GM23338 (cell line): ENCODE measurements at regions not wholly inside any gene's neighbourhood (a gene's known extent, or its start where the extent isn't known, plus 50 kb on each side); places are given as distances from the start of the nearest gene placed in this dataset.

Source experiments
- ATAC-seq: fragments of 200-7000 bp; cut with Tn5 transposase; 3 replicates; pipeline ENCODE4 v1.9.1; 2020
- DNase-seq: peaks from one replicate; pipeline ENCODE4 v3.0.0-alpha.2; 2015; ENCODE audit warnings: low spot score
- H2AFZ ChIP-seq: fragments of 200-600 bp; sonication (generic); 2 replicates; pipeline ENCODE4 v1.8.0; 2016; ENCODE audit warnings: antibody characterized with exemption, mild to moderate bottlenecking, moderate library complexity
- H3F3A ChIP-seq: fragments of 200-600 bp; sonication (generic); replicated peaks from 2 replicates; pipeline ENCODE4 v1.8.0; 2017; ENCODE audit warnings: antibody characterized with exemption, mixed run types, low read depth
- H3K27ac ChIP-seq: fragments of 200-600 bp; sonication (generic); 2 replicates; pipeline ENCODE4 v1.6.1; 2016; ENCODE audit warnings: low read depth
- H3K27me3 ChIP-seq: fragments of 200-600 bp; sonication (generic); 2 replicates; pipeline ENCODE4 v1.8.0; 2016; ENCODE audit warnings: mild to moderate bottlenecking, mixed run types, moderate library complexity; ENCODE audit not compliant: insufficient read depth
- H3K36me3 ChIP-seq: fragments of 200-600 bp; sonication (generic); 2 replicates; pipeline ENCODE4 v1.8.0; 2016; ENCODE audit warnings: mild to moderate bottlenecking; ENCODE audit not compliant: insufficient read depth
- H3K4me1 ChIP-seq: fragments of 200-600 bp; sonication (generic); 2 replicates; pipeline ENCODE4 v1.8.0; 2016; ENCODE audit warnings: mild to moderate bottlenecking, moderate library complexity; ENCODE audit not compliant: insufficient read depth
- H3K4me2 ChIP-seq: fragments of 200-600 bp; sonication (generic); 2 replicates; pipeline ENCODE4 v1.7.1; 2017; ENCODE audit warnings: mixed run types
- H3K4me3 ChIP-seq: fragments of 200-600 bp; sonication (generic); 2 replicates; pipeline ENCODE4 v1.6.1; 2016; ENCODE audit warnings: mixed run types
- H3K79me2 ChIP-seq: fragments of 200-600 bp; sonication (generic); replicated peaks from 2 replicates; pipeline ENCODE4 v1.8.0; 2017; ENCODE audit warnings: mild to moderate bottlenecking; ENCODE audit not compliant: insufficient read depth
- H3K9me2 ChIP-seq: fragments of 200-600 bp; sonication (generic); 2 replicates; pipeline ENCODE4 v1.8.0; 2017; ENCODE audit not compliant: insufficient read depth
- H4K20me1 ChIP-seq: fragments of 200-600 bp; sonication (generic); replicated peaks from 2 replicates; pipeline ENCODE4 v1.8.0; 2017; ENCODE audit warnings: mild to moderate bottlenecking; ENCODE audit not compliant: insufficient read depth
- H3K27ac Mint-ChIP-seq: 2 replicates; pipeline ENCODE4 v1.8.0; 2020; ENCODE audit warnings: inconsistent platforms, mild to moderate bottlenecking, moderate library complexity, mixed read lengths
- H3K27me3 Mint-ChIP-seq: 3 replicates; pipeline ENCODE4 v1.8.0; 2022; ENCODE audit warnings: low read depth, mild to moderate bottlenecking, moderate library complexity, mixed read lengths, inconsistent platforms; ENCODE audit not compliant: insufficient read depth, poor library complexity
- H3K36me3 Mint-ChIP-seq: 3 replicates; pipeline ENCODE4 v1.8.0; 2021; ENCODE audit warnings: low read depth, mild to moderate bottlenecking, inconsistent platforms, moderate library complexity, mixed read lengths
- H3K4me1 Mint-ChIP-seq: 3 replicates; pipeline ENCODE4 v1.8.0; 2020; ENCODE audit warnings: mild to moderate bottlenecking, inconsistent platforms, mixed read lengths
- H3K4me3 Mint-ChIP-seq: 3 replicates; pipeline ENCODE4 v1.8.0; 2021; ENCODE audit warnings: moderate library complexity, mild to moderate bottlenecking, inconsistent platforms, mixed read lengths
- H3K9me3 Mint-ChIP-seq: 3 replicates; pipeline ENCODE4 v1.8.0; 2020; ENCODE audit warnings: moderate library complexity, mild to moderate bottlenecking, inconsistent platforms, mixed read lengths
- CREB1 ChIP-seq: fragments of 250-450 bp; sonication (Bioruptor Pico); IDR thresholded peaks from 2 replicates; pipeline ENCODE4 v1.5.0; 2020; ENCODE audit warnings: low read depth, mild to moderate bottlenecking, moderate library complexity
- CTCF ChIP-seq, 2 experiments: fragments of 200-600 bp in 1 of 2; sonication (generic) in 1 of 2; conservative IDR thresholded peaks; 2 replicates each; pipeline versions ENCODE4 v1.5.1 to v1.6.1; 2016 to 2017; ENCODE audit warnings: antibody characterized with exemption in 2 of 2, low read depth in 2 of 2, mild to moderate bottlenecking in 2 of 2, moderate library complexity in 1 of 2
- ETS1 ChIP-seq: IDR thresholded peaks from 2 replicates; pipeline ENCODE4 v1.6.1; 2016; ENCODE audit warnings: antibody characterized with exemption
- NANOG ChIP-seq: IDR thresholded peaks from 2 replicates; pipeline ENCODE4 v1.6.1; 2016; ENCODE audit warnings: antibody characterized with exemption, borderline replicate concordance
- STAT1 ChIP-seq: IDR thresholded peaks from one replicate; pipeline ENCODE4 v1.6.1; 2016; ENCODE audit warnings: antibody characterized with exemption; ENCODE audit not compliant: unreplicated experiment
- ZNF331 ChIP-seq: fragments of 250-450 bp; sonication (Bioruptor Pico); IDR thresholded peaks from 2 replicates; pipeline ENCODE4 v1.5.0; 2020; ENCODE audit warnings: low read depth, mild to moderate bottlenecking, moderate library complexity
- ZNF462 ChIP-seq: fragments of 250-450 bp; sonication (Bioruptor Pico); IDR thresholded peaks from 2 replicates; pipeline ENCODE4 v1.5.0; 2020; ENCODE audit warnings: mild to moderate bottlenecking, moderate library complexity

GRCh38 chr5:7961540-7961939 lies 92.6 kb downstream of the MTRR start (continued):
- TF ChIP-seq ZNF462 (CRISPR knock-in tag) (no peak), ZNF331 (no peak)

GRCh38 chr5:7970816-7971215 lies 101.9 kb downstream of the MTRR start:
- Histone ChIP-seq H2AFZ (no peak overlapping the region), H3K27me3 (no peaks in the 10 kb centered on the region), H3K27ac (no peak overlapping the region), H3K9me2 (peaks cover 7% of the 10 kb centered on the region; the same call in 1 of the 2 replicates), H3F3A (no peaks in the 10 kb centered on the region), H3K4me3 (no peak overlapping the region), H3K36me3 (no peaks in the 10 kb centered on the region), H3K4me2 (no peak overlapping the region), H3K4me1 (no peaks in the 10 kb centered on the region), H3K79me2 (no peaks in the 10 kb centered on the region), H4K20me1 (no peaks in the 10 kb centered on the region)
- Mint-ChIP-seq H3K27me3 (no peaks in the 10 kb centered on the region), H3K4me1 (no peaks in the 10 kb centered on the region), H3K27ac (no peak overlapping the region), H3K36me3 (no peaks in the 10 kb centered on the region), H3K9me3 (peaks cover 5% of the 10 kb centered on the region; the same call in 1 of the 3 replicates), H3K4me3 (no peak overlapping the region)
- ATAC-seq: no peak
- no peak for DNase-seq
- TF ChIP-seq ETS1: no peak
- no peak for TF ChIP-seq STAT1
- no peak for TF ChIP-seq CREB1 (CRISPR knock-in tag)
- no peak for TF ChIP-seq NANOG
- TF ChIP-seq CTCF (conservative IDR thresholded peaks at IDR 0.05; ENCODE audit: low read depth in 2 of 2): no peak
- no peak for TF ChIP-seq ZNF462 (CRISPR knock-in tag)
- TF ChIP-seq ZNF331: no peak
